IMR-90 (cell line): ENCODE measurements at regions not wholly inside any gene's neighbourhood (a gene's known extent, or its start where the extent isn't known, plus 50 kb on each side); places are given as distances from the start of the nearest gene placed in this dataset.

Experiments
- ATAC-seq: fragments of 200-7000 bp; cut with Tn5 transposase; 2 replicates; pipeline ENCODE4 v1.9.1; 2020; ENCODE audit warnings: low read depth, mild to moderate bottlenecking, moderate library complexity
- BruUV-seq: library from RNA; stranded (reverse); fragments of 400-500 nt; replicated peaks from 2 replicates; lab custom pipeline; 2021; lab: Mats Ljungman, UMichigan
- CTCF ChIA-PET: fragments of 300-600 bp; formaldehyde crosslinking; extraction: SDS; loops from one replicate; lab custom pipeline; 2021; ENCODE audit warnings: antibody characterized with exemption; lab: Yijun Ruan, JAX
- POLR2A ChIA-PET: fragments of 300-600 bp; sonication (Branson Sonifier 250); formaldehyde crosslinking; loops from one replicate; lab custom pipeline; 2022; ENCODE audit warnings: antibody characterized with exemption; ENCODE audit not compliant: unreplicated experiment; lab: Charles Lee
- DNase-seq: peaks from one replicate; pipeline ENCODE4 v3.0.0; 2013
- H2AFZ ChIP-seq: replicated peaks from 2 replicates; pipeline ENCODE3; 2013; ENCODE audit warnings: low read length, mild to moderate bottlenecking; ENCODE audit not compliant: poor library complexity
- H2AK5ac ChIP-seq: 2 replicates; pipeline ENCODE4 v1.6.1; 2013; ENCODE audit warnings: low read depth, low read length, inconsistent platforms
- H2AK9ac ChIP-seq: replicated peaks from 2 replicates; pipeline ENCODE3; 2013; ENCODE audit warnings: mild to moderate bottlenecking, low read depth, low read length, moderate library complexity; ENCODE audit not compliant: poor library complexity
- H2BK120ac ChIP-seq: 2 replicates; pipeline ENCODE4 v1.6.1; 2013; ENCODE audit warnings: low read depth, low read length, inconsistent platforms
- H2BK15ac ChIP-seq: 3 replicates; pipeline ENCODE4 v1.6.1; 2013; ENCODE audit warnings: low read depth, low read length, inconsistent platforms
- H2BK20ac ChIP-seq: 2 replicates; pipeline ENCODE4 v1.6.1; 2013; ENCODE audit warnings: low read depth, mild to moderate bottlenecking, inconsistent platforms, low read length, moderate library complexity
- H2BK5ac ChIP-seq: 2 replicates; pipeline ENCODE4 v1.6.1; 2013; ENCODE audit warnings: mild to moderate bottlenecking, low read depth, low read length, inconsistent platforms; ENCODE audit not compliant: poor library complexity, severe bottlenecking
- H3K14ac ChIP-seq: replicated peaks from 2 replicates; pipeline ENCODE4 v1.6.1; 2013; ENCODE audit warnings: low read depth, low read length, inconsistent platforms
- H3K18ac ChIP-seq: 2 replicates; pipeline ENCODE4 v1.6.1; 2013; ENCODE audit warnings: low read depth, low read length, control low read depth
- H3K23ac ChIP-seq: 2 replicates; pipeline ENCODE4 v1.6.1; 2013; ENCODE audit warnings: low read depth, low read length, inconsistent platforms
- H3K27ac ChIP-seq: 2 replicates; pipeline ENCODE4 v1.5.1; 2013; ENCODE audit warnings: mild to moderate bottlenecking, control low read depth, low read length; ENCODE audit not compliant: insufficient read depth
- H3K27me3 ChIP-seq: 2 replicates; pipeline ENCODE4 v1.6.1; 2013; ENCODE audit warnings: low read length; ENCODE audit not compliant: control insufficient read depth, insufficient read depth
- H3K36me3 ChIP-seq: 2 replicates; pipeline ENCODE4 v1.6.1; 2013; ENCODE audit warnings: low read length, mixed read lengths; ENCODE audit not compliant: control insufficient read depth, insufficient read depth
- H3K4ac ChIP-seq: 2 replicates; pipeline ENCODE4 v1.6.1; 2013; ENCODE audit warnings: low read depth, low read length, inconsistent platforms
- H3K4me1 ChIP-seq: 2 replicates; pipeline ENCODE4 v1.6.1; 2013; ENCODE audit warnings: low read length, mixed read lengths; ENCODE audit not compliant: control insufficient read depth, insufficient read depth
- H3K4me2 ChIP-seq: 2 replicates; pipeline ENCODE4 v1.6.1; 2013; ENCODE audit warnings: low read depth, mild to moderate bottlenecking, control low read depth, low read length, moderate library complexity
- H3K4me3 ChIP-seq: 2 replicates; pipeline ENCODE4 v1.5.1; 2013; ENCODE audit warnings: low read depth, mild to moderate bottlenecking, control low read depth, low read length, moderate library complexity; ENCODE audit not compliant: insufficient read depth
- H3K56ac ChIP-seq: 2 replicates; pipeline ENCODE4 v1.6.1; 2013; ENCODE audit warnings: low read length, inconsistent platforms; ENCODE audit not compliant: insufficient read depth; ENCODE audit errors: extremely low read depth
- H3K79me1 ChIP-seq, 2 experiments: 2 replicates each; pipeline ENCODE4 v1.6.1; 2013; ENCODE audit warnings: low read length in 2 of 2, inconsistent platforms in 1 of 2, low read depth in 1 of 2
- H3K9ac ChIP-seq: 2 replicates; pipeline ENCODE4 v1.6.1; 2013; ENCODE audit warnings: low read depth, low read length, control low read depth
- H3K9me1 ChIP-seq: 2 replicates; pipeline ENCODE4 v1.6.1; 2013; ENCODE audit warnings: low read length, inconsistent platforms; ENCODE audit not compliant: insufficient read depth
- H3K9me3 ChIP-seq: 2 replicates; pipeline ENCODE4 v1.6.1; 2013; ENCODE audit warnings: low read length; ENCODE audit not compliant: control insufficient read depth, insufficient read depth
- H4K20me1 ChIP-seq: 2 replicates; pipeline ENCODE4 v1.6.1; 2013; ENCODE audit warnings: low read length, inconsistent platforms; ENCODE audit not compliant: insufficient read depth
- H4K5ac ChIP-seq: 2 replicates; pipeline ENCODE4 v1.6.1; 2013; ENCODE audit warnings: mild to moderate bottlenecking, low read depth, low read length, control low read depth
- H4K8ac ChIP-seq, 2 experiments: 2 replicates each; pipeline ENCODE4 v1.6.1; 2013; ENCODE audit warnings: low read depth in 2 of 2, low read length in 2 of 2, control low read depth in 1 of 2, inconsistent platforms in 1 of 2
- H4K91ac ChIP-seq: 2 replicates; pipeline ENCODE4 v1.6.1; 2013; ENCODE audit warnings: low read depth, low read length, inconsistent platforms; ENCODE audit not compliant: insufficient read depth
- BHLHE40 ChIP-seq: fragments of 150-350 bp; IDR thresholded peaks from 2 replicates; pipeline ENCODE4 v1.6.1; 2016; ENCODE audit warnings: mild to moderate bottlenecking, low read depth, low read length
- CEBPB ChIP-seq: IDR thresholded peaks from 2 replicates; pipeline ENCODE4 v1.6.1; 2012; ENCODE audit warnings: low read depth, low read length, improper control_type of control experiment
- CHD1 ChIP-seq: IDR thresholded peaks from 2 replicates; pipeline ENCODE4 v1.6.1; 2012; ENCODE audit warnings: low read depth, low read length, improper control_type of control experiment
- MAFK ChIP-seq: IDR thresholded peaks from 2 replicates; pipeline ENCODE4 v1.6.1; 2012; ENCODE audit warnings: low read depth, low read length, improper control_type of control experiment
- MAZ ChIP-seq: IDR thresholded peaks from 2 replicates; pipeline ENCODE4 v1.6.1; 2012; ENCODE audit warnings: low read depth, mild to moderate bottlenecking, low read length, improper control_type of control experiment, moderate library complexity, borderline replicate concordance
- NFE2L2 ChIP-seq: fragments of 150-350 bp; IDR thresholded peaks from 2 replicates; pipeline ENCODE4 v1.6.1; 2016; ENCODE audit warnings: low read depth, mild to moderate bottlenecking, low read length
- POLR2A ChIP-seq: IDR thresholded peaks from 2 replicates; pipeline ENCODE4 v1.6.1; 2012; ENCODE audit warnings: mild to moderate bottlenecking, low read depth, low read length
- RFX5 ChIP-seq: IDR thresholded peaks from 2 replicates; pipeline ENCODE4 v1.8.0; 2012; ENCODE audit warnings: low read depth, mild to moderate bottlenecking, low read length, moderate library complexity
- WGBS, 2 experiments: methylation state at CpG; one replicate each; pipeline versions ENCODE4 v1.1.5 to v1.1.7; 2013; ENCODE audit warnings: missing lambda C conversion rate in 2 of 2; ENCODE audit not compliant: insufficient read length in 1 of 2; ENCODE audit errors: extremely low coverage in 2 of 2; 5-methylcytosine and 5-hydroxymethylcytosine counted together
- dilution Hi-C: fragments of 300-500 bp; cut with HindIII; formaldehyde crosslinking; loops from one replicate; pipeline ENCODE4 v1.14.3; 2018; ENCODE audit warnings: low sequenced_read_pairs; ENCODE audit not compliant: unreplicated experiment
- in situ Hi-C: fragments of 300-500 bp; cut with MboI; formaldehyde crosslinking; loops from 3 replicates; pipeline ENCODE4 v1.14.3; 2019; ENCODE audit warnings: low sequenced_read_pairs, inconsistent platforms, mixed read lengths
- intact Hi-C: fragments of 100-400 bp; cut with micrococcal nuclease; formaldehyde crosslinking; loops from 2 replicates; pipeline ENCODE4 v1.10.0; 2022
- TF ChIP-seq, protein P1 (sequence below): conservative IDR thresholded peaks from 2 replicates; pipeline ENCODE4 v1.5.1; 2012; ENCODE audit warnings: mild to moderate bottlenecking, low read depth, low read length, improper control_type of control experiment
- TF ChIP-seq, protein P2 (sequence below): fragments of 150-350 bp; IDR thresholded peaks from 2 replicates; pipeline ENCODE4 v1.6.1; 2017; ENCODE audit warnings: mild to moderate bottlenecking, antibody characterized with exemption, low read length, low read depth

DNA sequence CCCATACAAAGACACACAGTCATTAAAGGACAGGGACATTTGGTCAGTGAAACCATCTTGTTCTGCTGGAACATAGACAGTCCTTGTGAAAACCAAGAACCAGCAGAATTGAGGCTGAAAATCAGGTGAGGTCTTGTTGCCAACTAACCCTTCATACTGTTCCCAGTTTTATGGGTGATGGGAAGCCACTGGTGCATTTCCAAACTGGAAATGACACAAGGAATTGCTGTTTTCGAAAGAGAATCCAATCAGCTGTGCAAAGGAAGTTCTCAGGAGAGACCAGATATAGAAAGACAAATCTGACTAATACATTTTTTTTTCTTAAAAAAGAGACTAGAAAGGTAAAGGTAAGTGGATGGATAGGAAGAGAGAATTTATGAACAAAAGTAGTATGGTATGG is 948.2 kb downstream of the TSN start:
- WGBS, 2 experiments = no CpG with 5 or more reads among the region's 1 CpG
- H3K4ac ChIP-seq = no peak overlapping the region
- no peak overlapping the region for H4K8ac ChIP-seq
- no peaks in the 10 kb centered on the region for H3K4me1 ChIP-seq
- H3K9me3 ChIP-seq = peaks cover 3% of the 10 kb centered on the region; the same call in 1 of the 2 replicates
- no peak overlapping the region for H3K4me3 ChIP-seq
- H3K23ac ChIP-seq = no peak overlapping the region
- no peaks in the 10 kb centered on the region for H3K79me1 ChIP-seq
- no peaks in the 10 kb centered on the region for H3K36me3 ChIP-seq
- no peak overlapping the region for H3K9ac ChIP-seq
- DNase-seq = no peak
- H4K5ac ChIP-seq = no peak overlapping the region
- no peak overlapping the region for H2AK9ac ChIP-seq
- H3K27me3 ChIP-seq = no peaks in the 10 kb centered on the region
- no peak overlapping the region for H2BK5ac ChIP-seq
- H3K9me1 ChIP-seq = no peaks in the 10 kb centered on the region
- no peak overlapping the region for H2BK15ac ChIP-seq
- no peak overlapping the region for H3K18ac ChIP-seq
- in situ Hi-C loops = no loop called here
- H4K20me1 ChIP-seq = no peaks in the 10 kb centered on the region
- BruUV-seq = no TSS peak
- dilution Hi-C loops = no loop called here
- H4K91ac ChIP-seq = no peak overlapping the region
- no peak for ATAC-seq
- intact Hi-C loops = no loop called here
- CTCF ChIA-PET = no interaction called here
- H3K27ac ChIP-seq = no peak overlapping the region
- H2BK20ac ChIP-seq = no peak overlapping the region
- POLR2A ChIA-PET = no interaction called here
- H2AFZ ChIP-seq = no peak overlapping the region
- H2AK5ac ChIP-seq = no peak overlapping the region
- TF ChIP-seq BHLHE40 (no peak), RFX5 (no peak), CEBPB (no peak), CHD1 (no peak), POLR2A (no peak), MAZ (no peak), MAFK (no peak), NFE2L2 (no peak)
- TF ChIP-seq, protein P1, sequence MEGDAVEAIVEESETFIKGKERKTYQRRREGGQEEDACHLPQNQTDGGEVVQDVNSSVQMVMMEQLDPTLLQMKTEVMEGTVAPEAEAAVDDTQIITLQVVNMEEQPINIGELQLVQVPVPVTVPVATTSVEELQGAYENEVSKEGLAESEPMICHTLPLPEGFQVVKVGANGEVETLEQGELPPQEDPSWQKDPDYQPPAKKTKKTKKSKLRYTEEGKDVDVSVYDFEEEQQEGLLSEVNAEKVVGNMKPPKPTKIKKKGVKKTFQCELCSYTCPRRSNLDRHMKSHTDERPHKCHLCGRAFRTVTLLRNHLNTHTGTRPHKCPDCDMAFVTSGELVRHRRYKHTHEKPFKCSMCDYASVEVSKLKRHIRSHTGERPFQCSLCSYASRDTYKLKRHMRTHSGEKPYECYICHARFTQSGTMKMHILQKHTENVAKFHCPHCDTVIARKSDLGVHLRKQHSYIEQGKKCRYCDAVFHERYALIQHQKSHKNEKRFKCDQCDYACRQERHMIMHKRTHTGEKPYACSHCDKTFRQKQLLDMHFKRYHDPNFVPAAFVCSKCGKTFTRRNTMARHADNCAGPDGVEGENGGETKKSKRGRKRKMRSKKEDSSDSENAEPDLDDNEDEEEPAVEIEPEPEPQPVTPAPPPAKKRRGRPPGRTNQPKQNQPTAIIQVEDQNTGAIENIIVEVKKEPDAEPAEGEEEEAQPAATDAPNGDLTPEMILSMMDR = no peak
- TF ChIP-seq, protein P2, sequence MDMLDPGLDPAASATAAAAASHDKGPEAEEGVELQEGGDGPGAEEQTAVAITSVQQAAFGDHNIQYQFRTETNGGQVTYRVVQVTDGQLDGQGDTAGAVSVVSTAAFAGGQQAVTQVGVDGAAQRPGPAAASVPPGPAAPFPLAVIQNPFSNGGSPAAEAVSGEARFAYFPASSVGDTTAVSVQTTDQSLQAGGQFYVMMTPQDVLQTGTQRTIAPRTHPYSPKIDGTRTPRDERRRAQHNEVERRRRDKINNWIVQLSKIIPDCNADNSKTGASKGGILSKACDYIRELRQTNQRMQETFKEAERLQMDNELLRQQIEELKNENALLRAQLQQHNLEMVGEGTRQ = no peak
- H2BK120ac ChIP-seq = no peak overlapping the region
- no peak overlapping the region for H3K14ac ChIP-seq
- H3K56ac ChIP-seq = no peak overlapping the region
- H3K4me2 ChIP-seq = no peak overlapping the region
